CD14-positive monocyte (primary cell): ENCODE measurements at regions not wholly inside any gene's neighbourhood (a gene's known extent, or its start where the extent isn't known, plus 50 kb on each side); places are given as distances from the start of the nearest gene placed in this dataset.

ENCODE experiments used
- DNase-seq, 3 donors: peaks; one replicate each; pipeline ENCODE4 v3.0.0-alpha.2; 2011 to 2022
- H2AFZ ChIP-seq: 2 replicates; pipeline ENCODE4 v1.6.0; 2012; ENCODE audit warnings: mild to moderate bottlenecking, low read depth, low read length, inconsistent platforms; ENCODE audit not compliant: insufficient read depth, poor library complexity, severe bottlenecking
- H3K27ac ChIP-seq, 2 donors: 1 replicate in 1 of 2; 2 replicates in 1 of 2; pipeline ENCODE4 v1.5.1; 2012 to 2013; ENCODE audit warnings: low read length in 2 of 2, control low read depth in 1 of 2, inconsistent platforms in 1 of 2, low read depth in 1 of 2, mild to moderate bottlenecking in 1 of 2
- H3K27me3 ChIP-seq, 2 donors: one replicate each; pipeline versions ENCODE4 v1.6.0 to v1.6.1; 2011 to 2013; ENCODE audit warnings: low read length in 2 of 2; ENCODE audit not compliant: control insufficient read depth in 2 of 2, insufficient read depth in 2 of 2
- H3K36me3 ChIP-seq, 2 donors: replicated peaks in 1 of 2; 1 replicate in 1 of 2; 2 replicates in 1 of 2; pipeline versions ENCODE4 v1.5.1 to v1.6.1; 2012 to 2013; ENCODE audit warnings: low read length in 2 of 2, control low read depth in 1 of 2, inconsistent platforms in 1 of 2, mild to moderate bottlenecking in 1 of 2; ENCODE audit not compliant: insufficient read depth in 2 of 2, control insufficient read depth in 1 of 2
- H3K4me1 ChIP-seq, 2 donors: 1 replicate in 1 of 2; 2 replicates in 1 of 2; pipeline versions ENCODE4 v1.5.1 to v1.6.1; 2012 to 2013; ENCODE audit warnings: low read length in 2 of 2, control low read depth in 1 of 2, inconsistent platforms in 1 of 2, mild to moderate bottlenecking in 1 of 2, moderate library complexity in 1 of 2; ENCODE audit not compliant: insufficient read depth in 2 of 2, control insufficient read depth in 1 of 2
- H3K4me2 ChIP-seq: replicated peaks from 2 replicates; pipeline ENCODE3; 2012; ENCODE audit warnings: low read length, moderate library complexity, mild to moderate bottlenecking; ENCODE audit not compliant: poor library complexity, severe bottlenecking; ENCODE audit errors: extremely low read depth
- H3K4me3 ChIP-seq, 3 experiments: fragments of 200-600 bp in 1 of 3; sonication (generic) in 1 of 3; replicated peaks in 1 of 3; 1 replicate in 2 of 3; 2 replicates in 1 of 3; pipeline ENCODE4 v1.5.1; 2011 to 2013; ENCODE audit warnings: low read length in 3 of 3, mild to moderate bottlenecking in 3 of 3, control low read depth in 2 of 3, low read depth in 2 of 3, inconsistent platforms in 1 of 3, moderate library complexity in 1 of 3
- H3K79me2 ChIP-seq: 2 replicates; pipeline ENCODE4 v1.6.0; 2012; ENCODE audit warnings: mild to moderate bottlenecking, control low read depth, inconsistent platforms, low read length, moderate library complexity; ENCODE audit not compliant: insufficient read depth
- H3K9ac ChIP-seq: 2 replicates; pipeline ENCODE4 v1.6.0; 2017; ENCODE audit warnings: low read length, mild to moderate bottlenecking; ENCODE audit not compliant: insufficient read depth, poor library complexity, severe bottlenecking
- H3K9me3 ChIP-seq, 2 donors: replicated peaks in 1 of 2; 1 replicate in 1 of 2; 2 replicates in 1 of 2; pipeline versions ENCODE4 v1.5.1 to v1.6.1; 2012 to 2013; ENCODE audit warnings: low read length in 2 of 2, control low read depth in 1 of 2; ENCODE audit not compliant: control insufficient read depth in 1 of 2, insufficient read depth in 1 of 2
- H4K20me1 ChIP-seq: 2 replicates; pipeline ENCODE4 v1.6.0; 2012; ENCODE audit warnings: mild to moderate bottlenecking, low read length, control low read depth, moderate library complexity; ENCODE audit not compliant: insufficient read depth
- H3K27ac Mint-ChIP-seq, 7 donors: one replicate each; pipeline ENCODE4 v1.8.0; 2020; ENCODE audit warnings: mild to moderate bottlenecking in 7 of 7, mixed read lengths in 7 of 7, moderate library complexity in 6 of 7, inconsistent platforms in 2 of 7
- H3K27me3 Mint-ChIP-seq, 3 donors: one replicate each; pipeline ENCODE4 v1.8.0; 2021 to 2022; ENCODE audit warnings: low read depth in 3 of 3, mild to moderate bottlenecking in 3 of 3, mixed read lengths in 3 of 3, moderate library complexity in 3 of 3, inconsistent platforms in 1 of 3
- H3K36me3 Mint-ChIP-seq, 2 donors: one replicate each; pipeline ENCODE4 v1.8.0; 2020; ENCODE audit warnings: mixed read lengths in 2 of 2, inconsistent platforms in 1 of 2, mild to moderate bottlenecking in 1 of 2
- H3K4me1 Mint-ChIP-seq: one replicate; pipeline ENCODE4 v1.8.0; 2020; ENCODE audit warnings: mild to moderate bottlenecking, mixed read lengths
- H3K4me3 Mint-ChIP-seq, 2 donors: one replicate each; pipeline ENCODE4 v1.8.0; 2020; ENCODE audit warnings: mild to moderate bottlenecking in 2 of 2, mixed read lengths in 2 of 2, moderate library complexity in 1 of 2
- H3K9me3 Mint-ChIP-seq, 7 donors: one replicate each; pipeline ENCODE4 v1.8.0; 2020 to 2022; ENCODE audit warnings: mixed read lengths in 7 of 7, mild to moderate bottlenecking in 6 of 7, moderate library complexity in 6 of 7, inconsistent platforms in 2 of 7
- CTCF ChIP-seq: fragments of 200-600 bp; IDR thresholded peaks from one replicate; pipeline ENCODE4 v1.8.0; 2022; ENCODE audit warnings: antibody characterized with exemption, mild to moderate bottlenecking
- WGBS: methylation state at CpG from one replicate; pipeline ENCODE4 v1.1.5; 2013; ENCODE audit warnings: missing lambda C conversion rate; ENCODE audit not compliant: insufficient coverage; 5-methylcytosine and 5-hydroxymethylcytosine counted together
- intact Hi-C, 2 donors: fragments of 100-400 bp; cut with micrococcal nuclease; formaldehyde crosslinking; loops; one replicate each; pipeline versions ENCODE4 v1.15.0 to v1.15.1; 2023

DNA sequence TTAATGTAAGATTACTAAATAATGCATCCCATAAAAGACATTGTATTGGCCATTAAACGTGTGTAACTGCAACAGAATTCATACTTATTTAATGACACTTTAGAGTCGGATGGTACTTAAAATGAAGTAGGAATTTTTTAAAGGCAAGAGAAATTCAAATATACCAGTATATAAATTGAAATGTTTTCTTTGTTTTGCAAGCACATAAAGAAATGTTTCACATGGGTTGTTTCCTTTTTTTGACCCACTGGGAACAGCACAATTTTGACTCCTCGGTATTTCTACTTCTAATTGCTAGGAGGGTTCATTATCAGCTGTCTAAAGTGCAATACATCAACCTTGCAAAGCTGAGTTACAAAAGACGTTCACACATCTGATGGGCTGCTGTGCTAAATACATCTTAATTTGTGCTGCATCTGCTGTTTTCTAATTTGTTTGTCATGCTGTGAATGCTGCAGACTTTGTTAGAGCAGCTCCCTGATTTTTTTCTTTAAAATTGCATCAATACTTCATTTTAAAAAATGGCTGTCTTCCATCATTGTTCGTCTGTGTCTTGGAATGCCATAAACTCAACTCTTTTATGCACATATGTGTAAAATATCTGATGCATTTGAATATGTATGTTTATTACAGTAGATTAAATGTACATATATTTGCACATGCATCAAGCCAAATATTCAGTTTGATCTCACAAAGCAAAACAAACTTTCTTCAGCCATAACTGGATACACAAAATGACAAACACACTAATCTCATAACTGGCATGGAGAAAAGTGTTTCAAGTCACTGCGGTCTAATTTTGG, 454.0 kb upstream of the GRAMD2B start:
- H3K9me3 ChIP-seq, result peaks cover 6 to 16% of the 10 kb centered on the region in 2 donors
- no peak overlapping the region for H3K27ac Mint-ChIP-seq
- H4K20me1 ChIP-seq, result no peaks in the 10 kb centered on the region
- no peak overlapping the region for H2AFZ ChIP-seq
- TF ChIP-seq CTCF, result no peak
- H3K9me3 Mint-ChIP-seq, result peaks cover 3 to 7% (median 4%) of the 10 kb centered on the region in 7 donors
- no peaks in the 10 kb centered on the region for H3K4me1 Mint-ChIP-seq
- DNase-seq, result no peak
- no peaks in the 10 kb centered on the region for H3K79me2 ChIP-seq
- H3K27me3 Mint-ChIP-seq, result no peaks in the 10 kb centered on the region
- intact Hi-C loops, result no loop called here
- H3K4me3 ChIP-seq, result no peak overlapping the region
- no peaks in the 10 kb centered on the region for H3K4me1 ChIP-seq
- no peak overlapping the region for H3K4me3 Mint-ChIP-seq
- 92% methylated on average over 2 of the region's 6 CpGs for WGBS
- no peak overlapping the region for H3K9ac ChIP-seq
- H3K27me3 ChIP-seq, result no peaks in the 10 kb centered on the region
- H3K27ac ChIP-seq, result no peak overlapping the region
- no peaks in the 10 kb centered on the region for H3K36me3 Mint-ChIP-seq
- H3K36me3 ChIP-seq, result no peaks in the 10 kb centered on the region
- no peak overlapping the region for H3K4me2 ChIP-seq

DNA sequence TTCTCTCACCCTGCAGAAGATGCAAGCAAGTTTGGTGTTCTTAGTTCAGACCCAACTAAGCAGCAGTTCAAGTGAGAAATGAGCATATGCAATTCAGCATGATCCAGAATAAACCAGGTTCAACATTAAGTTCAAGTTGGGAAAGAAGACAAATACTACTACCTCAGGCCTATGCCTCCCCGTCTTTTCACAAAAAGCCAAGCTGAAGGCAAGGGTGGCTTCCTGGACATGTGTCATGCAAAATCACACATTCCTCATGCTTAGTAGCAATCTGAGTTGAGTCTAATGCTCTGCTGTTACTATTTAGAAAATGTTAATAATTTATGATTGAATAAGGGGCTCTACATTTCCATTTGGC, 453.4 kb upstream of the GRAMD2B start:
- H3K27ac ChIP-seq, result no peak overlapping the region
- H3K36me3 ChIP-seq, result no peaks in the 10 kb centered on the region
- H3K4me3 ChIP-seq, result no peak overlapping the region
- no peak overlapping the region for H3K9ac ChIP-seq
- Mint-ChIP-seq H3K36me3 (no peaks in the 10 kb centered on the region), H3K27me3 (no peaks in the 10 kb centered on the region), H3K4me3 (no peak overlapping the region), H3K4me1 (no peaks in the 10 kb centered on the region), H3K27ac (no peak overlapping the region), H3K9me3 (peaks cover 2 to 7% (median 3%) of the 10 kb centered on the region in 7 donors)
- no peak overlapping the region for H3K4me2 ChIP-seq
- no peak overlapping the region for H2AFZ ChIP-seq
- H3K79me2 ChIP-seq, result no peaks in the 10 kb centered on the region
- H3K9me3 ChIP-seq, result peaks cover 6 to 16% of the 10 kb centered on the region in 2 donors
- intact Hi-C loops, result no loop called here
- DNase-seq, result no peak
- no peaks in the 10 kb centered on the region for H3K27me3 ChIP-seq
- no peaks in the 10 kb centered on the region for H4K20me1 ChIP-seq
- WGBS, result no CpG with 5 or more reads among the region's 1 CpG
- TF ChIP-seq CTCF, result no peak
- H3K4me1 ChIP-seq, result no peaks in the 10 kb centered on the region
